Fibroblast of mammary gland (primary cell): ENCODE measurements at regions not wholly inside any gene's neighbourhood (a gene's known extent, or its start where the extent isn't known, plus 50 kb on each side); places are given as distances from the start of the nearest gene placed in this dataset.
A peak's percentile ranks its signal among the peaks of the same experiment; 100 is the strongest.

Experiments used
- DNase-seq: peaks from one replicate; pipeline ENCODE4 v3.0.0-alpha.2; 2010; ENCODE audit warnings: low read depth
- H3K4me3 ChIP-seq: 2 replicates; pipeline ENCODE4 v1.5.1; 2011; ENCODE audit warnings: low read depth, mild to moderate bottlenecking, low read length, moderate library complexity; ENCODE audit not compliant: control insufficient read depth
- CTCF ChIP-seq: conservative IDR thresholded peaks from 2 replicates; pipeline ENCODE4 v1.5.1; 2011; ENCODE audit warnings: low read depth, low read length, inconsistent platforms; ENCODE audit not compliant: control insufficient read depth, insufficient read depth

GRCh38 chr6:23566418-23566817 is 559.6 kb upstream of the NRSN1 start:
- no peak for DNase-seq
- H3K4me3 ChIP-seq: no peak overlapping the region
- TF ChIP-seq CTCF: no peak

GRCh38 chr6:23568292-23568691 is 557.7 kb upstream of the NRSN1 start:
- TF ChIP-seq CTCF: no peak
- no peak overlapping the region for H3K4me3 ChIP-seq
- DNase-seq: no peak

GRCh38 chr6:23584134-23584763 is 541.8 kb upstream of the NRSN1 start:
- peak; percentile 8 for DNase-seq
- no peak overlapping the region for H3K4me3 ChIP-seq
- TF ChIP-seq CTCF: no peak

GRCh38 chr6:23587582-23587981 is 538.4 kb upstream of the NRSN1 start:
- TF ChIP-seq CTCF: no peak
- H3K4me3 ChIP-seq: no peak overlapping the region

GRCh38 chr6:23589811-23590210 is 536.2 kb upstream of the NRSN1 start:
- no peak overlapping the region for H3K4me3 ChIP-seq
- no peak for TF ChIP-seq CTCF
- DNase-seq: peak; percentile 22

More at GRCh38 chr6:23587582-23587981, 538.4 kb upstream of the NRSN1 start:
- DNase-seq: no peak

- no peak for TF ChIP-seq CTCF
- no peak overlapping the region for H3K4me3 ChIP-seq
- no peak for DNase-seq
Measured at GRCh38 chr6:23590498-23591126, 535.4 kb upstream of the NRSN1 start.
